Common myeloid progenitor, CD34-positive (primary cell): ENCODE measurements at regions not wholly inside any gene's neighbourhood (a gene's known extent, or its start where the extent isn't known, plus 50 kb on each side); places are given as distances from the start of the nearest gene placed in this dataset.

ENCODE experiments used
- CTCF ChIA-PET: fragments of 350-600 bp; sonication (Branson Sonifier 250); formaldehyde crosslinking; loops from one replicate; lab custom pipeline; 2021; ENCODE audit warnings: antibody characterized with exemption; lab: Charles Lee
- POLR2A ChIA-PET: fragments of 350-600 bp; sonication (Branson Sonifier 250); formaldehyde crosslinking; loops from one replicate; lab custom pipeline; 2021; ENCODE audit warnings: antibody characterized with exemption; lab: Charles Lee
- DNase-seq, 3 donors: peaks; one replicate each; pipeline versions ENCODE4 v3.0.0 to v3.0.0-alpha.2; 2013
- H3K27ac ChIP-seq, 2 experiments: 1 replicate in 1 of 2; 2 replicates in 1 of 2; pipeline ENCODE4 v1.7.0; 2013; ENCODE audit warnings: inconsistent platforms in 2 of 2, low read length in 2 of 2, mild to moderate bottlenecking in 2 of 2, low read depth in 1 of 2, moderate library complexity in 1 of 2; ENCODE audit not compliant: severe bottlenecking in 2 of 2, insufficient read depth in 1 of 2, poor library complexity in 1 of 2
- H3K27me3 ChIP-seq, 5 experiments: replicated peaks in 2 of 5; 1 replicate in 3 of 5; 2 replicates in 2 of 5; pipeline versions ENCODE4 v1.6.1 to v1.7.0; 2013; ENCODE audit warnings: low read length in 4 of 5, mild to moderate bottlenecking in 2 of 5, moderate library complexity in 2 of 5, inconsistent platforms in 1 of 5; ENCODE audit not compliant: insufficient read depth in 5 of 5, control insufficient read depth in 4 of 5
- H3K36me3 ChIP-seq, 4 experiments: 1 replicate in 2 of 4; 2 replicates in 2 of 4; pipeline versions ENCODE4 v1.6.1 to v1.7.0; 2013; ENCODE audit warnings: low read length in 3 of 4, control low read depth in 1 of 4, mild to moderate bottlenecking in 1 of 4; ENCODE audit not compliant: control insufficient read depth in 4 of 4, insufficient read depth in 4 of 4
- H3K4me1 ChIP-seq, 4 experiments: 1 replicate in 3 of 4; 2 replicates in 1 of 4; pipeline versions ENCODE4 v1.6.1 to v1.7.1; 2013; ENCODE audit warnings: low read length in 3 of 4, mild to moderate bottlenecking in 3 of 4, control low read depth in 1 of 4, inconsistent platforms in 1 of 4, moderate library complexity in 1 of 4; ENCODE audit not compliant: control insufficient read depth in 4 of 4, insufficient read depth in 4 of 4; ENCODE audit errors: control extremely low read depth in 1 of 4
- H3K4me3 ChIP-seq, 7 experiments: 1 replicate in 4 of 7; 2 replicates in 3 of 7; pipeline versions ENCODE4 v1.5.1 to v1.7.0; 2013; ENCODE audit warnings: mild to moderate bottlenecking in 7 of 7, low read length in 6 of 7, moderate library complexity in 6 of 7, inconsistent platforms in 2 of 7, low read depth in 2 of 7, control low read depth in 1 of 7; ENCODE audit not compliant: insufficient read depth in 4 of 7, control insufficient read depth in 1 of 7; ENCODE audit errors: extremely low read depth in 1 of 7
- H3K9me3 ChIP-seq, 5 experiments: 1 replicate in 4 of 5; 2 replicates in 1 of 5; pipeline versions ENCODE4 v1.6.1 to v1.7.1; 2013; ENCODE audit warnings: low read length in 4 of 5, mild to moderate bottlenecking in 2 of 5, inconsistent platforms in 1 of 5, low read depth in 1 of 5, moderate library complexity in 1 of 5; ENCODE audit not compliant: control insufficient read depth in 4 of 5, insufficient read depth in 2 of 5; ENCODE audit errors: control extremely low read depth in 1 of 5
- WGBS: methylation state at CpG from one replicate; pipeline ENCODE4 v1.1.5; 2013; ENCODE audit not compliant: insufficient coverage; 5-methylcytosine and 5-hydroxymethylcytosine counted together

DNA sequence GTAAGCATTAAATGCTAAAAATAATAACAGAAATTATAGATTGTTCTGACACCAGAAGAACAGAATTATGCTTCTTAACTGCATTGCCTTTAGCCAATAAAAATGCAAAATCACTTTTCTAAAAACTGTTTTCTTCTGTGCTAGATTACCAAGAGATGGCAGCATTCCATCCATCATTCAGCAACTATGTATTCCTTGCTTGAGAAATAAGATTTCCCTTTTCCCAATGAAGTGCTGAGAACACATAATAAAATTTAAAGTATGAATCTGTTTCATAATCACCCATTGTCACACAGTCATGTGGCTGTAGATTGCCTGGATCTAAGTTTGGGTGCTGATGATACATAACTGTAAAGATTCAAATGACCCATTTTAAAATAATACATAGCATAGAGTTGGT lies 504.2 kb downstream of the TDRD15 start:
- DNase-seq, result no peak
- ChIA-PET POLR2A (no interaction called here), CTCF (no interaction called here)
- Histone ChIP-seq H3K27ac (no peak overlapping the region), H3K27me3 (no peaks in the 10 kb centered on the region), H3K4me3 (no peak overlapping the region), H3K4me1 (no peaks in the 10 kb centered on the region), H3K36me3 (no peaks in the 10 kb centered on the region), H3K9me3 (no peaks in the 10 kb centered on the region)

DNA sequence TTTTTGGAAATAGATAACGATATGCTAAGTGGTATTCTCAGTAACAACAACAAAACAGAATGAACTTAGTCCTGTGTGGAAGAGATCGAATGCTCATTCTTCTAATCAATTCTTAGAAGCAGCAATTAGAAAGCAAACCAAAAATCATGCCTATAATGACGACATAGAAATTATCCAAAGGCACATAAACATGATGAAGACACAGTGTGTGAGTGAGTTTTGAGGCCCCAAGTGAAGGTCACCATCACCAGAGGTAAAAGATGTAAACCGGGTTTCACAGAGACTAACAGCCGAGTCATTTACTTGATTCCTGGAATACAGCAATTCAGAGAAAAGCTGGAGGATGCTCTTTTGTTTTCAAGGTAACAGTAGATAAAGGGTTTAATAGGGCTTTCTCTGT lies 509.2 kb downstream of the TDRD15 start:
- WGBS, result 83% methylated on average over 1 of the region's 5 CpGs
- H3K36me3 ChIP-seq, result no peaks in the 10 kb centered on the region
- H3K27me3 ChIP-seq, result no peaks in the 10 kb centered on the region
- no peak for DNase-seq
- H3K4me3 ChIP-seq, result no peak overlapping the region
- no peak overlapping the region for H3K27ac ChIP-seq
- POLR2A ChIA-PET, result no interaction called here
- CTCF ChIA-PET, result no interaction called here
- H3K9me3 ChIP-seq, result no peaks in the 10 kb centered on the region
- no peaks in the 10 kb centered on the region for H3K4me1 ChIP-seq

DNA sequence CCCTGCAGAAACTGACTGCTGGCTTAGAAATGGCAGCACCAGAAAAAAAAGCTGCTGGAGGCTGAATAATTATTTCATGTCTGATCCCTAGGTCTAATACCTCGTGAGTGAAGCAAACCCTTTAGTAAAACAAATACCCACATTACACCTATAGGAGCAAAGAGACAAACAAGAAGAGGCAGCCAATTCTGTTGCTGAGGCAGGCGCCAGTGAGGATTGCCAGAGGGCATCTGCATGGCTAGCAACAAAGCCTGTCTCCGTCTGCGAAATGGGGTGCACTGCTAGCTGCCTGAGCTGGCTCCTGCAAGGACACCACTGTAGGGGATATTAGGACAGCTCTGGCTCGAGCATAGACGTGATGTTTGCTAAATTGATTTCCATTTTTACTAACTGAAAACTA lies 509.7 kb downstream of the TDRD15 start:
- ChIA-PET POLR2A (no interaction called here), CTCF (interaction anchor here (1.6 kb wide), 1 partner anchor 9 kb away, joined by 3 read pairs; no protein-coding TSS in a partner anchor)
- Histone ChIP-seq H3K36me3 (no peaks in the 10 kb centered on the region), H3K9me3 (no peaks in the 10 kb centered on the region), H3K27ac (no peak overlapping the region), H3K4me3 (no peak overlapping the region), H3K27me3 (no peaks in the 10 kb centered on the region), H3K4me1 (no peaks in the 10 kb centered on the region)
- DNase-seq, result no peak
- 79% methylated on average over 4 of the region's 6 CpGs for WGBS

DNA sequence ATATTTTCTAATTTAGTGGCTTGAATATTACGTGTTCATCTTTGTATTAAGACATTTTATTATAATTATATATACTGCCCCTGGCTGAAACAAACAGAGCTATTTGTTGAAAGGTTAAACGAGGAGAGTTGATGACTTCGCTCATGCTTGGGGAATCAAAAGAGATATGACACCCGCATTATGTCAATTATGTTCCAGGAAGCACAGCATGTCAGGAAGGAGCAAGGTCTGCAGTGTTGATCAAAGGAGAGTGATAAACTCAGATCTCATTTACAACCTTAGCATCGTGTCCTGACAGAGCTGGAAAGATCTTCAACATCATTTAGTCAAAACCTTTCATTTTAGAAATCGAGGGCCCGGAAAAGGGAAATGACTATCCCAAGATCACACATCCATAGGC lies 510.1 kb downstream of the TDRD15 start:
- no peak overlapping the region for H3K4me3 ChIP-seq
- WGBS, result 91% methylated on average over 5 of the region's 7 CpGs
- CTCF ChIA-PET, result interaction anchor here (1.6 kb wide), 1 partner anchor 9 kb away, joined by 3 read pairs; no protein-coding TSS in a partner anchor
- no peaks in the 10 kb centered on the region for H3K4me1 ChIP-seq
- H3K27ac ChIP-seq, result no peak overlapping the region
- H3K36me3 ChIP-seq, result no peaks in the 10 kb centered on the region
- POLR2A ChIA-PET, result no interaction called here
- DNase-seq, result no peak
- H3K9me3 ChIP-seq, result no peaks in the 10 kb centered on the region
- H3K27me3 ChIP-seq, result no peaks in the 10 kb centered on the region

DNA sequence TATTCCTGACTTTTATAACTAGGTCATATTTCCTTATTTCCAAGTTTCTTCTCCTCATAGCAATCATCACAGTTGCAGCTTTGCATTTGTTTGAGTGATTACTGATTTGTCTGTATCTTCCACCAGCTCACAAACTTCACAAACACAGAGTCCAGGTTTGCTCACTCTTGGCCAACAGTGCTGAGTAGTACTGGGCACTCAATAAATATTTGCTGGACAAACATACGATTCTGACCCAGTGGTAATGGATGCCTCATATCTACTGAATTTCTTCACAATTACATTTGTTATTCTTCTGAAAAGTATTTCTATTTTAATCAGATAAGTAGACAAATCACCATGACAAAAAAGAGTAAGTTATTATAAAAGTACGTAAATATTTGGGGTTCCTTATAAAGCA lies 516.3 kb downstream of the TDRD15 start:
- Histone ChIP-seq H3K27me3 (no peaks in the 10 kb centered on the region), H3K4me3 (no peak overlapping the region), H3K36me3 (no peaks in the 10 kb centered on the region), H3K27ac (no peak overlapping the region), H3K4me1 (no peaks in the 10 kb centered on the region), H3K9me3 (no peaks in the 10 kb centered on the region)
- CTCF ChIA-PET, result no interaction called here
- WGBS, result no CpG with 5 or more reads among the region's 2 CpGs
- DNase-seq, result no peak
- POLR2A ChIA-PET, result no interaction called here

DNA sequence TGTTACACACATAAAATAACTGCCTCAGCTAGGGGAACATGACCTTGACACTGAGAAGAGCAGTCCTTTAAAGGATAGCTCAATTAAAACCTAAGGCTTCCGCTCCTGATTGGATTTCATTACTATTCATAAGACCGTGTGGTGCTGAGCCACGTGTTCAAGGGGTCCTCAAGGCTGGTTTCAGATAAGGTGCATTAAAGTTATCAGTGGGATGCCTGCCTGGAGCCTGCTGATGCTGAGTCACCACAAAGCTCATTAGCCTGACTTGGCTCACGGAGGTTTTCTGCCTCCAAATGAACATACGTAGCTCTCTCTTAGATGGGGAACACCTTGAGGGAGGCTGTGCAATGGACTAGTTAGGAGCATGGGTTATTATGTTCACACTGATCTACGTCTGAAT lies 518.9 kb downstream of the TDRD15 start:
- Histone ChIP-seq H3K4me1 (no peaks in the 10 kb centered on the region), H3K27ac (no peak overlapping the region), H3K4me3 (no peak overlapping the region), H3K36me3 (no peaks in the 10 kb centered on the region), H3K9me3 (no peaks in the 10 kb centered on the region), H3K27me3 (no peaks in the 10 kb centered on the region)
- DNase-seq, result no peak
- CTCF ChIA-PET, result no interaction called here
- POLR2A ChIA-PET, result no interaction called here
- WGBS, result 78% methylated on average over 4 of the region's 6 CpGs

DNA sequence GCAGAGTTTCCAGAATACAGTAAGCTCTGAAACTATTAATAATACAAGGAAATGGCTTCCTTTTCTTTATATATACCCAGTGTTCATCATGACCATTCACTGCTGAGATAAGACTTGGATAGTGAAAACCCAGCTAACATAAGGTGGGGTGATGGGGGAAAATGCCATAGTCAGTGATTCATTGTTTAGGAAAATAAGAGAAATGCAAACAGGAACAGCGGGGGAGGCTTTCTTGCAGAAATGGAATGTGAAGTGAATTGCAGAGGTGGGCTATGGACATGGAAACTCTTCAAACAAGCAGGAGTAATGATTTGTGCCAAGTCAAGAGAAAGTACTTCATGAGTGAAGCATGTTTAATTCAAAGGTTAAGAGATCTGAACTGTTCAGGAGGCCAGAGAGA lies 519.4 kb downstream of the TDRD15 start:
- DNase-seq, result no peak
- WGBS, result 100% methylated on average over 1 of the region's 1 CpG
- H3K36me3 ChIP-seq, result no peaks in the 10 kb centered on the region
- no peaks in the 10 kb centered on the region for H3K9me3 ChIP-seq
- H3K4me1 ChIP-seq, result no peaks in the 10 kb centered on the region
- no peak overlapping the region for H3K27ac ChIP-seq
- ChIA-PET CTCF (no interaction called here), POLR2A (no interaction called here)
- H3K27me3 ChIP-seq, result no peaks in the 10 kb centered on the region
- no peak overlapping the region for H3K4me3 ChIP-seq
